ENCODE measurements at regions not wholly inside any gene's neighbourhood (a gene's known extent, or its start where the extent isn't known, plus 50 kb on each side); places are given as distances from the start of the nearest gene placed in this dataset.

GRCh38 chr12:33551006-33551405, 111.4 kb upstream of the SYT10 start:
- DNase-seq (ENCODE audit: low spot score in 2 of 2): no peak
- peaks cover 0 to 6% of the 10 kb centered on the region in 2 donors for H3K9me3 ChIP-seq
- intact Hi-C loops (cut with DNase I; ENCODE audit: low total_unique reads): no loop called here

GRCh38 chr12:33555128-33555527, 115.5 kb upstream of the SYT10 start:
- Histone ChIP-seq H3K4me1 (no peaks in the 10 kb centered on the region), H3K27ac (no peak overlapping the region), H3K4me3 (no peak overlapping the region), H3K27me3 (no peaks in the 10 kb centered on the region), H3K9me3 (peaks cover 0 to 3% of the 10 kb centered on the region in 2 donors), H3K36me3 (no peaks in the 10 kb centered on the region)
- intact Hi-C loops (cut with DNase I; ENCODE audit: low total_unique reads): loop anchor here (5.0 kb wide), 1 partner anchor 277 kb away; no protein-coding TSS in a partner anchor
- DNase-seq (ENCODE audit: low spot score in 2 of 2): no peak
- TF ChIP-seq CTCF (IDR thresholded peaks at IDR 0.05): no peak
- no peak for TF ChIP-seq POLR2AphosphoS5 (IDR thresholded peaks at IDR 0.05)
- no peak for TF ChIP-seq POLR2A (IDR thresholded peaks at IDR 0.05)

More at GRCh38 chr12:33551006-33551405, 111.4 kb upstream of the SYT10 start:
- Histone ChIP-seq H3K4me3 (no peak overlapping the region), H3K36me3 (no peaks in the 10 kb centered on the region), H3K27me3 (no peaks in the 10 kb centered on the region), H3K27ac (no peak overlapping the region), H3K4me1 (no peaks in the 10 kb centered on the region)
- no peak for TF ChIP-seq CTCF (IDR thresholded peaks at IDR 0.05)
- TF ChIP-seq POLR2A (IDR thresholded peaks at IDR 0.05): no peak
- TF ChIP-seq POLR2AphosphoS5 (IDR thresholded peaks at IDR 0.05): no peak

GRCh38 chr12:33560653-33561208, 121.1 kb upstream of the SYT10 start:
- Histone ChIP-seq H3K4me1 (no peaks in the 10 kb centered on the region), H3K9me3 (peaks cover 0 to 16% of the 10 kb centered on the region in 2 donors), H3K27ac (no peak overlapping the region), H3K36me3 (no peaks in the 10 kb centered on the region), H3K4me3 (no peak overlapping the region), H3K27me3 (no peaks in the 10 kb centered on the region)
- intact Hi-C loops (cut with DNase I; ENCODE audit: low total_unique reads): no loop called here
- no peak for TF ChIP-seq POLR2A (IDR thresholded peaks at IDR 0.05)
- no peak for TF ChIP-seq CTCF (IDR thresholded peaks at IDR 0.05)
- TF ChIP-seq POLR2AphosphoS5 (IDR thresholded peaks at IDR 0.05): no peak
- DNase-seq (ENCODE audit: low spot score in 2 of 2): no peak

GRCh38 chr12:33562401-33562800, 122.8 kb upstream of the SYT10 start:
- no peak overlapping the region for H3K4me3 ChIP-seq
- no peaks in the 10 kb centered on the region for H3K4me1 ChIP-seq
- no peaks in the 10 kb centered on the region for H3K27me3 ChIP-seq
- intact Hi-C loops (cut with DNase I; ENCODE audit: low total_unique reads): no loop called here
- peaks cover 0 to 16% of the 10 kb centered on the region in 2 donors for H3K9me3 ChIP-seq
- TF ChIP-seq POLR2A (IDR thresholded peaks at IDR 0.05) (no peak), POLR2AphosphoS5 (IDR thresholded peaks at IDR 0.05) (no peak)
- no peaks in the 10 kb centered on the region for H3K36me3 ChIP-seq
- H3K27ac ChIP-seq: no peak overlapping the region
- DNase-seq (ENCODE audit: low spot score in 2 of 2): no peak

- no peaks in the 10 kb centered on the region for H3K4me1 ChIP-seq
- intact Hi-C loops (cut with DNase I; ENCODE audit: low total_unique reads): no loop called here
- peaks cover 3 to 13% of the 10 kb centered on the region in 2 donors for H3K9me3 ChIP-seq
- no peak overlapping the region for H3K27ac ChIP-seq
- no peaks in the 10 kb centered on the region for H3K27me3 ChIP-seq
- TF ChIP-seq POLR2A (IDR thresholded peaks at IDR 0.05): no peak
- no peak for TF ChIP-seq POLR2AphosphoS5 (IDR thresholded peaks at IDR 0.05)
- TF ChIP-seq CTCF (IDR thresholded peaks at IDR 0.05): no peak
- H3K36me3 ChIP-seq: no peaks in the 10 kb centered on the region
- no peak overlapping the region for H3K4me3 ChIP-seq
- no peak for DNase-seq (ENCODE audit: low spot score in 2 of 2)
Observed at GRCh38 chr12:33566403-33566802, 126.8 kb upstream of the SYT10 start.
